Neural cell (in vitro differentiated cells): ENCODE measurements at regions not wholly inside any gene's neighbourhood (a gene's known extent, or its start where the extent isn't known, plus 50 kb on each side); places are given as distances from the start of the nearest gene placed in this dataset.

Experiments
- CTCF ChIP-seq: fragments of 450-650 bp; IDR thresholded peaks from 2 replicates; pipeline ENCODE4 v1.5.1; 2014; ENCODE audit warnings: antibody characterized with exemption, mild to moderate bottlenecking, moderate library complexity; ENCODE audit not compliant: poor library complexity, severe bottlenecking
- EP300 ChIP-seq: fragments of 450-650 bp; conservative IDR thresholded peaks from 2 replicates; pipeline ENCODE4 v1.6.1; 2014; ENCODE audit warnings: antibody characterized with exemption, mild to moderate bottlenecking, moderate library complexity; ENCODE audit not compliant: poor library complexity, severe bottlenecking
- MXI1 ChIP-seq: fragments of 450-650 bp; conservative IDR thresholded peaks from 2 replicates; pipeline ENCODE4 v1.6.1; 2014; ENCODE audit warnings: antibody characterized with exemption, mild to moderate bottlenecking; ENCODE audit not compliant: poor library complexity, severe bottlenecking
- POLR2AphosphoS5 ChIP-seq: IDR thresholded peaks from 2 replicates; pipeline ENCODE4 v1.6.1; 2012
- RAD21 ChIP-seq: fragments of 450-650 bp; conservative IDR thresholded peaks from 2 replicates; pipeline ENCODE4 v1.6.1; 2014; ENCODE audit warnings: antibody characterized with exemption, mild to moderate bottlenecking, moderate library complexity
- REST ChIP-seq: IDR thresholded peaks from 2 replicates; pipeline ENCODE4 v1.6.1; 2012; ENCODE audit warnings: borderline replicate concordance
- TAF1 ChIP-seq: IDR thresholded peaks from 2 replicates; pipeline ENCODE4 v1.6.1; 2012; ENCODE audit warnings: low read depth

- TF ChIP-seq CTCF (no peak), REST (no peak), POLR2AphosphoS5 (no peak), MXI1 (no peak), TAF1 (no peak), EP300 (no peak), RAD21 (no peak)
These were observed 68.2 kb upstream of the SAMSN1 start for GRCh38 chr21:14614287-14614686.
